Progenitor cell of endocrine pancreas (in vitro differentiated cells): ENCODE measurements at regions not wholly inside any gene's neighbourhood (a gene's known extent, or its start where the extent isn't known, plus 50 kb on each side); places are given as distances from the start of the nearest gene placed in this dataset.
A peak's percentile ranks its signal among the peaks of the same experiment; 100 is the strongest.
"Not testable (repeated sequence)": the region's sequence is repeated elsewhere in the genome, so short reads cannot be mapped to it uniquely, and the experiment has no call there.

Source experiments
- DNase-seq: peaks from one replicate; pipeline ENCODE4 v3.0.0; 2021; ENCODE audit warnings: low spot score; ENCODE audit not compliant: unreplicated experiment
- H3K27ac Mint-ChIP-seq: 2 replicates; pipeline ENCODE4 v1.8.0; 2021; ENCODE audit warnings: mild to moderate bottlenecking, moderate library complexity, mixed read lengths
- H3K27me3 Mint-ChIP-seq: 2 replicates; pipeline ENCODE4 v1.8.0; 2021; ENCODE audit warnings: mixed read lengths
- H3K36me3 Mint-ChIP-seq: 2 replicates; pipeline ENCODE4 v1.8.0; 2022; ENCODE audit warnings: mixed read lengths; ENCODE audit not compliant: insufficient read depth
- H3K4me1 Mint-ChIP-seq: 2 replicates; pipeline ENCODE4 v1.8.0; 2021; ENCODE audit warnings: low read depth, mixed read lengths
- H3K4me3 Mint-ChIP-seq: 2 replicates; pipeline ENCODE4 v1.8.0; 2021; ENCODE audit warnings: low read depth, mild to moderate bottlenecking, moderate library complexity, mixed read lengths
- H3K9me3 Mint-ChIP-seq: 2 replicates; pipeline ENCODE4 v1.8.0; 2021; ENCODE audit warnings: low read depth, mixed read lengths
- TF ChIP-seq, protein P1 (sequence below): fragments of 200-600 bp; sonication (generic); IDR thresholded peaks from one replicate; pipeline ENCODE4 v1.5.0; 2021; ENCODE audit warnings: antibody characterized with exemption, mild to moderate bottlenecking; ENCODE audit not compliant: unreplicated experiment

DNA sequence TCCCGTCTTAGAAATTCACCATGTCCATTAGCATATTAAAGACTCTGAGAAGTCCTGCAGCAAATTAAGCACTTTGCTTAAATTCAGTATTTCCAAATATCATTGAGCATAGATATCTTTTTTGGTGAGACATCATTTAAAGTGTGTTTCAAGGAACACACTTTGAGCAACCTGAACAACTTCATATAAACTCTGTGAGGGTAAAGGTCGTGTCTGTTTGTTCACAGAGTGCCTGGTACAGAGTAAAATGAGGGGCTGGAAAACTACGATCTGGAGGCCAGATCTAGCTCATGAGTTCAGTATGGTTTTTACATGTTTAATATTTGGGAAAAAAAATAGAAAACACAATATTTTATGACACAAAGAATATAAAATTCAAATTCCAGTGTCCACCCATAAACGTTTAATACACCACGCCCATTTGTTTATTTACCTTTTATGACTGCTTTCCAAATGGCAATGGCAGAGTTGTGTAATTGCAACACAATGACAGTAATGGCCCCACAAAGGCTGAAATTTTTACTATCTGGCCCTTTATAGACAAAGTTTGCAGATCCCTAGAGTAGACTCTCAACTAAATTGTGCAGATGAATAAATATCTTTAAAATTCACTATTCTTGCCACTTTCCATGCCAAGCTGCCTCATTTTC, 67.4 kb downstream of the SNTN start:
- TF ChIP-seq, protein P1, sequence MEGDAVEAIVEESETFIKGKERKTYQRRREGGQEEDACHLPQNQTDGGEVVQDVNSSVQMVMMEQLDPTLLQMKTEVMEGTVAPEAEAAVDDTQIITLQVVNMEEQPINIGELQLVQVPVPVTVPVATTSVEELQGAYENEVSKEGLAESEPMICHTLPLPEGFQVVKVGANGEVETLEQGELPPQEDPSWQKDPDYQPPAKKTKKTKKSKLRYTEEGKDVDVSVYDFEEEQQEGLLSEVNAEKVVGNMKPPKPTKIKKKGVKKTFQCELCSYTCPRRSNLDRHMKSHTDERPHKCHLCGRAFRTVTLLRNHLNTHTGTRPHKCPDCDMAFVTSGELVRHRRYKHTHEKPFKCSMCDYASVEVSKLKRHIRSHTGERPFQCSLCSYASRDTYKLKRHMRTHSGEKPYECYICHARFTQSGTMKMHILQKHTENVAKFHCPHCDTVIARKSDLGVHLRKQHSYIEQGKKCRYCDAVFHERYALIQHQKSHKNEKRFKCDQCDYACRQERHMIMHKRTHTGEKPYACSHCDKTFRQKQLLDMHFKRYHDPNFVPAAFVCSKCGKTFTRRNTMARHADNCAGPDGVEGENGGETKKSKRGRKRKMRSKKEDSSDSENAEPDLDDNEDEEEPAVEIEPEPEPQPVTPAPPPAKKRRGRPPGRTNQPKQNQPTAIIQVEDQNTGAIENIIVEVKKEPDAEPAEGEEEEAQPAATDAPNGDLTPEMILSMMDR = no peak
- H3K9me3 Mint-ChIP-seq = peaks cover 16% of the 10 kb centered on the region
- H3K36me3 Mint-ChIP-seq = no peaks in the 10 kb centered on the region
- no peak overlapping the region for H3K4me3 Mint-ChIP-seq
- no peaks in the 10 kb centered on the region for H3K27me3 Mint-ChIP-seq
- H3K27ac Mint-ChIP-seq = no peak overlapping the region
- DNase-seq = no peak
- peaks cover 7% of the 10 kb centered on the region for H3K4me1 Mint-ChIP-seq

DNA sequence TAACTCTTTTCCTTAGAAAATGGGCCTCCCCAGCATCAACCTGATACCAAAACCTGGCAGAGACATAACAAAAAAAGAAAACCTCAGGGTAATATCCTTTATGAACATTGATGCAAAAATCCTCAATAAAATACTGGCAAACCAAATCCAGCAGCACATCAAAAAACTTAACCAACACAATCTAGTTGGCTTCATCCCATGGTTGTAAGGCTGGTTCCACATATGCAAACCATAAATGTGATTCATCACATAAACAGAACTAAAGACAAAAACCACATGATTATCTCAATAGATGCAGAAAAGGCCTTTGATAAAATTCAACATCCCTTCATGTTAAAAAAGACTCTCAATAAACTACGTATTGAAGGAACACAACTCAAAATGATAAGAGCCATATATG, 68.5 kb downstream of the SNTN start:
- not testable (repeated sequence) for H3K4me3 Mint-ChIP-seq, H3K36me3 Mint-ChIP-seq, DNase-seq, H3K27me3 Mint-ChIP-seq, H3K27ac Mint-ChIP-seq
- Mint-ChIP-seq H3K9me3 (peaks cover 16% of the 10 kb centered on the region), H3K4me1 (peaks cover 16% of the 10 kb centered on the region)

DNA sequence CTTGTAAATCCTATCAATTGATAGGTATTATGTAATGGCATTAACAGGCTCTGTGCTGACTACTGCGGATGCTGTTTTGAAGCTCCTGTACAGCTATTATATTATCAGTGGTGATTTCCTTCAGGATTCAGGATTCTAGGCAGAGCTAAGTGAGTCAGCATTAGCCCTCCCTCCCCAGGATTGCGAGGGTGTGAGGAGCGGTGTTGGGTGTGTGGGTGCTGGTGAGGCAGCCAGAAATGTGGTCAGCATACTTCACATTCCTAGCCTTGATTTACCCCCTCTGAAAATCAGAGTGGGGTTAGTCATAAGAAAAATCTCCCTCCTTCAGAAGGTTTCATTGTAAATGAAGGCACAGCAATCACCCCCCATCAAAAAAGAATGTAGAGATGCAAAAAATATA, 72.5 kb downstream of the SNTN start:
- Mint-ChIP-seq H3K4me3 (no peak overlapping the region), H3K9me3 (peaks cover 16% of the 10 kb centered on the region), H3K27ac (peak overlapping the region; percentile 94), H3K27me3 (no peaks in the 10 kb centered on the region), H3K4me1 (peaks cover 16% of the 10 kb centered on the region), H3K36me3 (no peaks in the 10 kb centered on the region)
- TF ChIP-seq, protein P1 = no peak
- DNase-seq = no peak

DNA sequence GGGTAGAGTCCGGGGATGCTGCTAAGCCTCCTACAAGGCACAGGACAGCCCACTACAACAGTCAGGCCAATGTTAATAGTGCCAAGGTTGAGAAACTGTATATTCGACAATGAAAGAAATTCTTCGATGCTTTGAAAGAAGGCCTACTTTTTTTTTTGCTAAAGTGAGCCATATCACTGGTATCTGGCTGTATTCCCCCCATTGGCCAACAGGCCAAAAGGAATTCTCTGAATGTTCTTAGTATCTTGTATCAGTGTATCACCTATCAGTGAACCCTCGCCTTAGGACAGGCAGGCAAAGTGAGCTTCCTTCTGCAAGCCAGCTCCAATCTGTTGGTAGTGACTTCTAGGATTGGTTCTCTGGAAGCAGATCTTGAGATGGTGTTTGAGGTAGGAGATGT, 74.2 kb downstream of the SNTN start:
- no peaks in the 10 kb centered on the region for H3K36me3 Mint-ChIP-seq
- no peaks in the 10 kb centered on the region for H3K27me3 Mint-ChIP-seq
- peaks cover 19% of the 10 kb centered on the region for H3K9me3 Mint-ChIP-seq
- no peak for DNase-seq
- no peak overlapping the region for H3K27ac Mint-ChIP-seq
- TF ChIP-seq, protein P1 = no peak
- no peak overlapping the region for H3K4me3 Mint-ChIP-seq
- peaks cover 17% of the 10 kb centered on the region for H3K4me1 Mint-ChIP-seq

DNA sequence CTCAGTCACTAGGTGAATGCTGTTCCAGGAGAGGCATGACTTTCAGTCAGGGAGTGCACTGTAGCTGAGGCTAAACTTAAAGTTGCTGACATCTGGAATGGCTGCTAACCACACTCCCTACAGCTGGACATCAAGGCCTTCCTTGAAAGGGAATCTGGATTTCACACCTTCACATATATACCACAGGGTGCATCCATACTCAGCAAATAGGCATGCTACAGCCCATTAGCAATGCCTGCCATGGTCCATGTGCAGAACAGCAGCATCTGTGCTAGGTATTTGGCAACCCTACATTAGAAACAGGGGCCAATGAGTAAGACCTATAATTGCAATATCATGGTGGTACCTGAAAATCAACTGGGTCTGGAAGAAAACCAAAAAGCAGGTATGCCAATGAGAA, 74.8 kb downstream of the SNTN start:
- Mint-ChIP-seq H3K9me3 (peaks cover 18% of the 10 kb centered on the region), H3K27ac (no peak overlapping the region), H3K36me3 (no peaks in the 10 kb centered on the region), H3K4me3 (no peak overlapping the region), H3K4me1 (peaks cover 17% of the 10 kb centered on the region), H3K27me3 (no peaks in the 10 kb centered on the region)
- TF ChIP-seq, protein P1 = no peak
- no peak for DNase-seq

DNA sequence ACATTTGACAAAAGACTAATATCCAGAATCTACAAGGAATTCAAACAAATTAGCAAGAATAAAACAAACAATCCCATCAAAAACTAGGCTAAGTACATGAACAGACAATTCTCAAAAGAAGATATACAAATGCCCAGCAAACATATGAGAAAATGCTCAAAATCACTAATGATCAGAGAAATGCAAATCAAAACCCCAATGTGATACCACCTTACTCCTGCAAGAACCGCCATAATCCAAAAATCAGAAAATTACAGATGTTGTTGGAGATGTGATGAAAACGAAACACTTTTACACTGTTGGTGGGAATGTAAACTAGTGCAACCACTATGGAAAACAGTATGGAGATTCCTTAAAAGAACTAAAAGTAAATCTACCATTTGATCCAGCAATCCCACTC, 79.4 kb downstream of the SNTN start:
- no peak overlapping the region for H3K27ac Mint-ChIP-seq
- no peaks in the 10 kb centered on the region for H3K36me3 Mint-ChIP-seq
- H3K27me3 Mint-ChIP-seq = no peaks in the 10 kb centered on the region
- TF ChIP-seq, protein P1 = no peak
- no peak for DNase-seq
- H3K9me3 Mint-ChIP-seq = peaks cover 16% of the 10 kb centered on the region
- no peak overlapping the region for H3K4me3 Mint-ChIP-seq
- H3K4me1 Mint-ChIP-seq = peaks cover 4% of the 10 kb centered on the region

DNA sequence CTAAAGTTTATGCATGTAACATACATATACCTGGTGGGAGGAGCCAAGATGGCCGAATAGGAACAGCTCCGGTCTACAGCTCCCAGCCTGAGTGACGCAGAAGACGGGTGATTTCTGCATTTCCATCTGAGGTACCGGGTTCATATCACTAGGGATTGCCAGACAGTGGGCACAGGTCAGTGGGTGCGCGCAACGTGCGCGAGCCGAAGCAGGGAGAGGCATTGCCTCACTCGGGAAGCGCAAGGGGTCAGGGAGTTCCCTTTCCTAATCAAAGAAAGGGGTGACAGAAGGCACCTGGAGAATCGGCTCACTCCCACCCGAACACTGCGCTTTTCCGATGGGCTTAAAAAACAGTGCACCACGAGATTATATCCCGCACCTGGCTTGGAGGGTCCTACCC, 80.8 kb downstream of the SNTN start:
- DNase-seq, H3K27ac Mint-ChIP-seq, H3K4me1 Mint-ChIP-seq, H3K36me3 Mint-ChIP-seq, H3K4me3 Mint-ChIP-seq, H3K27me3 Mint-ChIP-seq: not testable (repeated sequence)
- peaks cover 16% of the 10 kb centered on the region for H3K9me3 Mint-ChIP-seq

DNA sequence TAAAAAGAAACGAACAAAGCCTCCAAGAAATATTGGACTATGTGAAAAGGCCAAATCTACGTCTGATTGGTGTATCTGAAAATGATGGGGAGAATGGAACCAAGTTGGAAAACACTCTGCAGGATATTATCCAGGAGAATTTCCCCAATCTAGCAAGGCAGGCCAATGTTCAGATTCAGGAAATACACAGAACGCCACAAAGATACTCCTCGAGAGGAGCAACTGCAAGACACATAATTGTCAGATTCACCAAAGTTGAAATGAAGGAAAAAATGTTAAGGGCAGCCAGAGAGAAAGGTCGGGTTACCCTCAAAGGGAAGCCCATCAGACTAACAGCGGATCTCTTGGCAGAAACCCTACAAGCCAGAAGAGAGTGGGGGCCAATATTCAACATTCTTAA, 82.2 kb downstream of the SNTN start:
- DNase-seq, H3K27me3 Mint-ChIP-seq, H3K4me3 Mint-ChIP-seq, H3K27ac Mint-ChIP-seq, H3K36me3 Mint-ChIP-seq, H3K4me1 Mint-ChIP-seq: not testable (repeated sequence)
- peaks cover 16% of the 10 kb centered on the region for H3K9me3 Mint-ChIP-seq

DNA sequence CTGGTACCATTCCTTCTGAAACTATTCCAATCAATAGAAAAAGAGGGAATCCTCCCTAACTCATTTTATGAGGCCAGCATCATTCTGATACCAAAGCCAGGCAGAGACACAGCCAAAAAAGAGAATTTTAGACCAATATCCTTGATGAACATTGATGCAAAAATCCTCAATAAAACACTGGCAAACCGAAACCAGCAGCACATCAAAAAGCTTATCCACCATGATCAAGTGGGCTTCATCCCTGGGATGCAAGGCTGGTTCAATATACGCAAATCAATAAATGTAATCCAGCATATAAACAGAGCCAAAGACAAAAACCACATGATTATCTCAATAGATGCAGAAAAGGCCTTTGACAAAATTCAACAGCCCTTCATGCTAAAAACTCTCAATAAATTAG, 82.3 kb upstream of the C3orf49 start:
- H3K27ac Mint-ChIP-seq, H3K9me3 Mint-ChIP-seq, DNase-seq, H3K4me1 Mint-ChIP-seq, H3K36me3 Mint-ChIP-seq, H3K4me3 Mint-ChIP-seq, H3K27me3 Mint-ChIP-seq: not testable (repeated sequence)
